ENCODE measurements at regions not wholly inside any gene's neighbourhood (a gene's known extent, or its start where the extent isn't known, plus 50 kb on each side); places are given as distances from the start of the nearest gene placed in this dataset.

DNA sequence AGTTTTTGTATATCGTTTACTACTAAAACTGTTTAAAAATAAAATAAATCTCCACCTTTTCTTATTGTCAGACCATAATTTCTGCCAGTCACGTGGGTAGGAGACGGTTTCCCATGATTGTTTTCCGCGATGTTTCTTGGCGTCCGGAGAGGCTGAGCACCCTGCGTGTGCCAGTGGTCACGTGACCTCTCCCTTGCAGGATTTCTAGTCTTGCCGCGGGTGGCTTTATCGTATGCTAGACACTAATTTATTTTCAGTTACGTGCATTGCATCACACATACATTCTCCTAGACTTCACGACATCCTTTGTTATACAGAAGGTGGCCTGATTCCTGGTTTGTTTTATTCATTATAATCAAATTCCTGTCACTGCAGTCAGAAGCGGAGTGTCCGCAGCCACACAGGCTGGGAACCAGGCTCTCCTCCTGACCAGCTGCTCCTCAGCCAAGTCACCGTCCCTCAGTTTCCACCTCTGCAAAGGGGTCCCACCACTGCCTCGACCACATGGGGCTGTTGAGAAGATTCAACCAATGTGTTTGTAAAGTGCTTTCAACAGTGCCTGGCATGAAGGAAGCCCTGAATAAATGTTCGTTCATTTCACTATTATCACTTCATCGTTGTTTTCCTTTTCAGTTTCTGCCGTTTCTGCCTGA lies 203.2 kb upstream of the PPP2R2D start:
- DNase-seq = peak; percentile 77

DNA sequence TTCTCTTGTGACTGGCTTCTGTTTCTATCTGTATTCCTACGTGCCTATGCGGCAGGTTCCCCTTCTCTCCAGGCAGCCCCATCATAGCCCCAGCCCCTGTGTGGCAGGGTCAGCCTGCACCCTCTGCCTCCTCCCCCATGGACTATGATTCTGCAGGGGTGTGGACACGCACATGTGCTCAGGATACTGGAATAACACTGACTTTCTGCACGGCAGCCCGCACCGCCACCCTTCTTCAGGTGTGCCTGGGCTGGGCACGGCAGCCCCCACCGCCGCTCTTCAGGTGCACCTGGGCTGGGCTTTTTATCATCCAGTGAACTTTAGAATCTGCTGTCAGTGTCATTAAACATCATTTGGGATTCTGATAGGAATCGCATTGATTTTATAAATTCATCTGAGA lies 202.6 kb upstream of the PPP2R2D start:
- no peak for DNase-seq

DNA sequence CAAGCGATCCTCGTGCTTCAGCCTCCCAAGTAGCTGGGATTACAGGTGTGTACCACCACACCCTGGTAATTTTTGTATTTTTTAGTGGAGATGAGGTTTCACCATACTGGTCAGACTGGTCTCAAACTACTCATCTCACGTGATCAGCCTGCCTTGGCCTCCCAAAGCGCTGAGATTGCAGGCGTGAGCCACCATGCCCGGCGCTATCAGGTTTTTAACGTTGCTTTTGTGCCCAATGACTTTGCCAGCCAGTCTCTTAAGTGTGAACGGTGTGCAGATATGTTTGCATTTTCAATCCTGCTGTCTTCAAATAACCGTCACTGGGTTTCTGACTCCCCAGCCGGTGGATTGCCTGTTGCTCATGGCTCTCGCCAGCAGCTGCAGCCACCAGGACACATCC lies 201.8 kb upstream of the PPP2R2D start:
- no peak for DNase-seq

DNA sequence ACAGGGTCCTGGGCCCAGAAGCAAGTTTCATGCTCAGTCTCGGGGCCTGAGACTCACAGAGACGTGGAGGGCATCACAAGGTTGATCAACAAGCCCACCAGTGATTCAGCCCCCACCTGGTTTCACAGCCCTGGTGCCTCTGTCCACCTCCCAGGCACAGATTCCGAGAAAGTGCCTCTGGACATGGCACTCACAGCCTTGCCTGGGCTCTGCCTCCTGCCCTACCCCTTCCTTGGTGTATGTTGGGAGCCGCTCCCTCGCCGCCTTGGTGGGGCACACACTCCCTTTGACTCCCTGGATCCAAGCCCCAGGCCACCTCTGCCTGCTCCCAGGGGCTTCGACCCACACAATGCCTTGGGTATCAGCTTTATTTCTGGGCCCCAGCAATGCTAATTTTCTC lies 200.8 kb upstream of the PPP2R2D start:
- no peak for DNase-seq

DNA sequence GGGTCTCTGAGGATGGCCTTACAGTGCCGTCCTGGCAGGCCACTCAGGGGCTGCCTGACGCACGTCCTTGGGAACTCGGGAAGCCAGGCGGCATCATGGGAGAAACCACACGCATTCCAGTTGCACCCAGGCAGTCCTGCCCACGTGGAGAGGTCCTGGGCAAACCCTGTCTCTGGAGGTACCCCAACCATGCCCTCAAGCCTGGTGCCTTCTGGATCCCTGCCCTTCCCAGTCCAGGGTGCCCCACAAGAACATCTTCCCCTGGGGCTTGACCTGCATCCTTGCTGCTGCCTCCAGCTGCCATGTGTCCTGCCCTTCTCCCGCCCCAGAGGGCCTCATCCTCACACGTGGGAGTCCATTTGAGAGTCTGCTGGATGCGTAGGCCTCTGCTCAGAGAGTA lies 200.3 kb upstream of the PPP2R2D start:
- no peak for DNase-seq

DNA sequence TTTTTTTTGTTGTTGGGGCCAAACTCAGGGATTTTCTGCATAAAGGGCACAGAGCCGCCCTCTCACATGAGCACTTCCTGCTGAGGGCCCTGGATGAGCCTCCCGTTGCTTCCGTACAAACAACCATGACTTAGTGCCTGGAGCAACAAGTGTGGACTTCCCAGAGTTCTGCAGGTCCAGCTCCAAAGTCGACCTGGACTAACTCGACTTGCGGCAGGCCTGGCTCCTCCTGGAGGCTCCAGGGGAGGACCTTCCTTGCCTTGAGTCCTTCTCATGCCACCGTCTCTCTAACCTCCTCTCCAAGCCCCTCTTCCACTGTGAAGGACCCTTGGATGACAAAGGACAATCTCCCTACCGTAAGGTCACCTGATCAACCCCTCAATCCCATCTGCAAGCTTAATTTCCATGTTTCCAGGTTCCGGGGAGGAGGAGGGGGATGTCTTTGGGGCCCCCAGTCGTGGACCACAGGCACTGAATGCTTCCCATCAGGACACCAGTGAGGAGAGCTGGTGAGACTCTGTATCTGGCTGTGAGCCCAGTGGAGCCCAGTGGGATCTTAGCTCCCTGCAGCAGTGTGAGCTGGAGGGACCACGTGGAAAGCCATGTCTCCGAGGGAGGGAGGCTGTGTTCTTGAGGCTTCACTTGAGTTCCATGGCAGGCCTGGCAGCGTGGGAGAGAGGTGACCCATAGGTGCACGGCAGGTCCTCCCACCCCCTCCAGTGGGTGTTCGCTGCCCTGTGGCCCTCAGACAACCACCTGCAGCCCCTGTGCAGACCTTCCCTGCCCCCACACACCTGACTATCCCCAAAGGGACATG lies 199.5 kb upstream of the PPP2R2D start:
- no peak for DNase-seq

DNA sequence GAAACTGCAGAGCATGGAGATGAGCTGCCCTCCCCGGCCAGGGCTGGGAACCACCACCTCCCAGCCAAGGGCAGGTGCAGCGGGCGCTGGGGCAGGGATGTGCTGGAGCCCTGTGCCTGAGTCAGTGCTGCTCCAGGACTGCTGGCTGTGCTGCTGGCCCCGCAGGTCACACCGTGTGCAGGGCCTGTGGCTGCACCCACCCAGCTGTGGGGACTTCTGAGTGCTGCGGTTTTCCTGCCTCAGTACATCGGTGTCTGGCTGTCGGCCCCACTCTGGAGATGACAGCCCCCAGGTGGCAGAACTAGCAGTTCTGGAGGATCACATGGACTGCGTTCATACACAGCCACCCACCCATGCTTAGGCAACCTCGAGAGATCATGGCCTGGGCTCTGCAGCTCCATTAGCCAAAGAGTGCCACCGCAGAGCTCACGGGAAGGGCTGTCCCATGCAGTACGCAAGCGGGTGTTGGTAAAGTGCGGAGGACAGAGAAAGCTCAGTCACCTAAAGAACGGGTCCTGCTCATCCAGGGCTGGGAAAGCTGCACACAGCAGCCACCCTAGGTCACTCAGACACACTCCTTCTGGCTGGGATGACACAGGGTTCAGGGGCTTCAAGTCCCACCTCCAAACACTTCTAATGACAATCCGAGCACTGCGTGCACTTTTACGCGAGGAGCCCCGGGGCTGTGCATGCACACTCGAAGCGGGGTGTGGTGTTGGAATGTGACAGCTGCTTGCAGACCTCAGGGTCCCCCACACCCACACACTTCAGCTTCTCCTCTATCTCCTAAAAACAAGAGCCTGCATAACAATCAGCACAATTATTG lies 198.1 kb upstream of the PPP2R2D start:
- DNase-seq = no peak

DNA sequence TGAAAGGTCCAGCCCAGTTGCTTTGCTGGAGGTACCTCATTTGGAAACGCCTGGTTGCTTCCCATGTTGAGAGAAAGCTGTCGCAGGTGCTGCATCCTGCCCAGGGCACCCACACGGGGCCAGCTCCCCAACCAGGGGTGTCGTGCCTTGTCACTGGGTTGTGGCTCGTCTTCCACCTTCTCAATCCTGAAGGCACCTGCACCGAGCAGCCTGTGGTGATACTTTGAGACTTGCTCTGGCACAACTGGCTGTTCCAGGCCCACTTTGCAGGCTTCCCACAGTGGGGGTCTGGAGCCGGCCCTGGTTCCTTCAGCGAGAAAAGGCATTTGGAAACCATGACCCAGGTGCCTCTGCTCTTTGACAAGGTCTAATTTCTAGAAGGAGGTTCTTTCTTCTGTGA lies 197.3 kb upstream of the PPP2R2D start:
- DNase-seq = no peak

DNA sequence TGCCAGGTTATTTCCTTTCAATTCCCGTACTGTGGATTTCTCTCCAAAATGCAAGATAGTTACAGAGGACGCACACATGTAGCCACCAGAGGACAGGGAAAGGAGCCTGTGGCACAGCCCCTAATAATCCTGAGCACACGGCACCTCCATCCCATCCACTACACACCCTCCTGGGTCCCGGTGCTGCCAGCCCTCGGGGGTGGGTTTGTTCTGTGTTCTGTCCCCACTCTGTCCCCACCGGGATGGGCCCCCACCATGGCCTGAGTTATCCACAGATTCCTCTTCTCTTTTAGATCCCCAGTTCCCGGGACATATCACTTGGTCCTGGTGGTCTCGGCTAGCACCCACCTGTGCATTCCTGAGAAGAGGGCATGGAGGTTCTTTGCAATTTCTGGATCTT lies 196.9 kb upstream of the PPP2R2D start:
- no peak for DNase-seq

DNA sequence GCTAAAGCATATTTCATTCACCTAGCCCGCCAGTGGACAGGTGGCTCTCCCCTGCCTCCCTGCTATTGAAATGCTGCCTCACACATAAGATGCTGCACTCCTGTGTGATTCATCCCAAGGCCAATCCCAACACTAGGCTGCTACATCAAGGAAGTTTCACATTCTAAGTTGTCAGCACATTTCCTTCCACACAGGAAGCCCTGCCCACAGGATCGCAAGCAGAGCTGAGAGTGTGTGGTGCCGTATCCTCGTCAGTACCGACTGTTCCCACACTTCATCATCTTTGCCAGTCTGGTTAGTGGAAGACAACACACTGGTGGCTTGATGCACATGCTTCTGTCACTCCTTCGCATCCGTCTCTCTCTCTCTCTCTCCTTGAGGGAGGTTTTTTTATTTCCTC lies 194.3 kb upstream of the PPP2R2D start:
- DNase-seq = no peak

DNA sequence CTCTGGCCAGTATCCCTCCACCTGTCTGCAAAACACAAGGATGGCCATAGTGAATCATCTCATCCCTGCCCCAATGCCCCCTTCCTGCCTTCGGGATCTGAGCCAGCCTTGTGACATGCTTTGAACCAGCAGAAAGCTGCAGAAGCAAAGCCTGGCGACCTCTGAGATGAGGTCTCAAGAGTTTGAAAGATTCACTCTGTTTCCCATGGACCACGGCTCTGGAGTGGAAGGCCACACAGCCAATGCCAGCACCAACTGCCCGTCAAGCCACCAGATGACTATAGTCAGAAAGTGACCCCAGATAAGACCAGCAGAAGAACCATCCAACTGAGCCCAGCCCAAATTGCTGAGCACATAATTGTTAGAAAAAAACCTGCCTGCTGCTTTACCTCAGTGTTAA lies 193.9 kb upstream of the PPP2R2D start:
- no peak for DNase-seq

DNA sequence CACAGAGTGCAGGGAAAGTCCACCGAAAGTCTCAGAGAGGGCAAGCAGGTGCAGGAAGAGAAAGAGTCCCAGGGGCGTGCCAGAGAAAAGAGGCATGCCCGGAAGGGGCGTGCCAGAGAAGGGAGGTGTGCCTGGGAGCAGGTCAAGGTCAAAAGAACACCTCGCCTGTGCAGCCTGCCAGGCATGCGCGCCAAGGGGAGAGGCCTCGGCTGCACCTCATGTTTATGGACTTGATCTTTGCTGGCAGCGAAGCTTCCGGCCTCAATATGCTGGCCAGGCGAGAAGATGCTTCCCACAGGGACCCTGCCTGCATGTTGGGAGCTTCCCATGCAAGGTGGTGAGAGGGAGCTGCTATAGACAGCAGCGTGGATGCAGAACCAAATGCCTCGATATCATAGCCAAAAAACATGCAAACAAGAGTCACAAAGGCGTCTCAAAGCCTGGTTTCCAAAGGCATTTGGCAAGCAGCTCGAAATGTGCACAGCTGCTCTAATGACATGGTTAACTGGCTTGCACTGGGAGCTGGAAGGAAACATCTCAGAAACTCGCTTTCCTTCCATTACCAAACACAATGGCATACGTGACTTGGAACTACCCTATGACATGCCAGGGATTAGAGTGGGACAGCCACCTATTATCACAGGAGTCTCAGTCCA lies 192.5 kb upstream of the PPP2R2D start:
- no peak for DNase-seq

DNA sequence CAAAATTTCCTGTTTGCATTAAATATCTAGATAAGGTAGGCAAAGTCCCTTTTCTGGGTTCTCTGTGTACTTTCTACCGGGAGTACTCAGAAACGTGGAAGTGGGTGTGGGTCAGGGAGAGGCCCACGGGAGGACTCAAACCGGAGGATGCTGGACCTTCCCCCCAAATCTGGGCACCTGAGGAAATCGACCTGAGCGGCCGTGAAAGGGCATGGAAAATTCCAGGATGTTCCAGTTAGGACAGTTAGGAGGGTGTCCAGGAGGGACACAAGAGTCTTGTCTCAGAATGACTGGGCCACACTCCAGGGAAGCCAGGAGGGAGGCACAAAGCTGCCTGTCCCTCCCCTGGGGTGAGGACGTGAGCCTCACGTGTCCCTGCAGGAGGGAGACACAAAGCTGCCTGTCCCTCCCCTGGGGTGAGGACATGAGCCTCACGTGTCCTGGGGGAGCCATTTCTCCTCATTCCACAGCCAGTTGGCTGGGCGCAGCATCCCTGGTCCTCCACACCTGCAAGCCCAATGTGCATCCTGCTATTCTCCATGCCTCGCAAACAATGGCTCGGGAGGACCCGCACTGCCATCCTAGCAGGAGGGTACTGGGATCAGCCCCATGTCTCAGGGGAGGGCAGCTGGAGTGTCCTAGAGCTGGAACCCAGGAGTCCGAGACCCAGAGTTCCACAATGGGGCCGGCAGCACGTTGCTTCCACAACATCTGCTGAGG lies 190.5 kb upstream of the PPP2R2D start:
- DNase-seq = no peak

DNA sequence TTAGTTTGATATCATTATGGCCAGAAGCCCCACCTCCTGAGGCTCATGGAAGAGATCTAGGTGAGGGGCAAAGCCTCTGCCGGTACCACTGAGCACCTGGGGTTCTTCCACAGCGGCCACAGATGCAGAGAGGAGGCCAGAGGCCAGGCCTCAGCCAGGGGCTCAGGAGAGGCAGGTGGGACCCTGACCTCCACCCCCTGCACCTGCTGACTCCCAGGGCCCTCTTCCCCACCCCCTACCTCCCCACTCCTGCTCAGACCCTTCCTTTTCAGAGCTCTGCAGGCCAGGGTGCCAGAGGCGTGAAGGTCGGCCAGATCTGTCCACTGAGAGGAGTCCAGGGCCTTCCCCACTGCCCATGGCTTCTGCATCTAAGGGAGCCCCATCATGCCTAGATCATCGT lies 178.7 kb upstream of the PPP2R2D start:
- no peak for DNase-seq

DNA sequence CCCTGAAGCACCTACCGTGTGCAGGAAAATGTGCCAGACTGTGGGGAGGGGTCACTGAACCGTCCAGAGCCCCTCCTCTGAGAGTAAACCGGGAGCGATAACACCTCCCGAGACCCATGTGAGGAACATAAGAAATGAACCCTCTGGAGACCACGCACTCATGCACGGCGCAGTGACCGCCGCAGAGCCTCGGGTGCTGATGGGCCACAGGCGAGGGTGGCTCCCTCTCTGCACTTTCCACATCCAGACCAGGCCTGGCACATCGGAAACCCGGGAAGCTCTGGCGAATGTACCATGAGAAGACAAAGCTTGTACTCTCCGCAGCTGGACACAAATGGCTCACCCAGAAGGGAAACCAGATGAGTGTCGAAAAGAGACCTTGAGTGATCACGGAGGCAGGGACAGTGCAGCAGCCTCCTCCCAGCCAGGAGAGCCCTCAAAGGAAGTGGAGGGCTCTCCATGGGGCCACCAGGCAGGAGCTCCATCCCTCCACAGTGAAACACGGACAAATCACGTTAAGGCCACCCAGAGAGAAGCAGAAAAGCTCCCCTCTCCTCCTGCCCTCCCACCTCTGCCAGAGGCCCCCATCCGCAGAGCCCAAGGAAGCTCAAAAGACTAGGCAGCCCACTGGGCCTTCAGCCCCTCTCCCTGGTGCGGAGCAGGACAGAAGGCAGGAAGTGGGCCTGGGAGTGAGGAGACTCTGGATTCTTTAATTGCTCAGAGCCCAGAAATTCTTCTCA lies 178.1 kb upstream of the PPP2R2D start:
- DNase-seq = no peak

DNA sequence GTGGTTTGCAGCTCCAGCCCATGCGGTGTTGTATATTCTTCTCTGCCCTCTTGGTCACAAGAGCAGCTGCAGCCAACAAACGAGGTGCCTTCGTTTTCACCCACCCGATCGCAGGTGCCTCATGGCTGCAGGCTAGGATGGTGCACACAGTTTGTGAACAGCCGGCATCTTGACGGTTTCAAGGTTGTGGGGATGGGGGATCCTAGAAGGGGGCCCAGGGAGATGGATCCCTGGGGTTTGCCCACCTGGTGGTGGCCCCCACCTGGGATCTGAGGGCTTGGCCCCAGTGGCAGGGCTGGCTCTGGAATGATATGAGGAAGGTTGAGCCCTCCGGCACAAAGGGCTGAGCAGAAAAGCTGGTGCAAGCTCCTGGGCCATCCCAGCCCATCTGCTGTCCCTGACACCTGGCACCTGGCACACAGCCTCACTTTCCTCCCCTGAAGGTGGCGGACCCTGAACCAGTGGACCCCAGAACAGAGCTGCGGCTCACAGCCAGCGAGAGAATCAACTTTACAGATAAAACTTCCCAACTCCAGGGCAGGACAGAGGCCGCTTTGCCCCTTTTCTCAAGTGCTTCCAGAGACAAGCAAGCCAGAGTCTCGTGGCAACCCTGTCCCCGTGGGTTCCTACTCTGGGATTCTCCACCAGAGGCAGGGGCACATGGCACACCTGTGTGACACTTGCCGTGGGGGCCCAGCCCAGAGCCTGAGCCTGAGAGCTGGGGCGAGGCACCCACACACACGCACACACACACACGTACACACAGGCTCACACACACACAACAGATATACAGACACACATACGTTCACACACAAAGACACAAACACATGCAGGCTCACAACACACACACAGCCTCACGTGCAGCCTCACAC lies 177.3 kb upstream of the PPP2R2D start:
- DNase-seq = no peak

DNA sequence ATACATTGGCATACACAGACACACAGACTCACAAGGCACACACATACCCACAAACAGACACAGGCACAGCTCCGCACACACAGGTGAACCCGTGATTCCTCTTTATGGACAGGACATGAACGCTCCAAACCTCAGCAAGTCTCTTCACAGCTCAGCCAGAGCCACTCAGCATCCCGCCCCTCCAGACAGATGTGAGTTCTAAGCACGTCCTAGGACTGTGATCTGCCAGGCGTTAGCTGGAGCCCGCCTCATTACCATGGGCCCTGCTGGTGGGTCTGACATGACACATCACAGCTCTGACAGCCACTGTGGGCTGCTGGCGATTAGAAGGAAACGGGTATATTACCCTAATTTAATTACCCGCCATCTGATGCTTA lies 176.7 kb upstream of the PPP2R2D start:
- DNase-seq = no peak

DNA sequence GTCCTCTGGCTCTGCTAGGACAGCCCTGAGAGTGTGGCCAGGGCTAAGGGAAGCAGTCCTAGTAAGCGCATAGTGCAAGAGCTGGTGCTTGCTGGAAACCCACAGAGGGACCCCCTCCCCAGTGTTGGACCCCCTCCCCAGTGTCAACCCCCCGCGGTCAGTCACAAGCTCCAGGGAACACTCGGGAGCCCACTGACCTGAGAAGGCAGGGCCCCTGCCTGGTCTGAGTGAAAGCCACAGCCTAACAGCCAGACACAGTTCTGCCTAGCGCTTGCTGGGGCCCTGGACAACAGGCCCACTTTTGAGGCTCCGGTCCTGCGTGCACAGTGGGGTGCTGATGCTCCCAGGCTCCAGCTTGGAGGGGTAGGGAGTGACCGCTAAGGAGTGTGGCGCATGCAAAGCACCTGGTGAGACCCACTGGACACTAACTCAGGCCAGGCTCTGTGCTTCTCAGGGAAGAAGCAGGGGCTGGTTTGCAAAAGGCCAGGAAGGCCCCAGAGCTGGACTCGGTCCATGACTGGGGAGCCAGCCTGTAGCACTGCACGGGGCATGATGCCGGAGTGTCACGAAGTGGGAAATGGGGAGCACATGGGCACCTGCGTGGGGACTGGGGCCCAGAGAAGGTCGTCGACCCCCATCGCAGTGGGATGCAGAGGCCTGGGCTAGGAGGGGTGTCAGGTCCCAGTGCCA lies 175.8 kb upstream of the PPP2R2D start:
- DNase-seq = no peak

DNA sequence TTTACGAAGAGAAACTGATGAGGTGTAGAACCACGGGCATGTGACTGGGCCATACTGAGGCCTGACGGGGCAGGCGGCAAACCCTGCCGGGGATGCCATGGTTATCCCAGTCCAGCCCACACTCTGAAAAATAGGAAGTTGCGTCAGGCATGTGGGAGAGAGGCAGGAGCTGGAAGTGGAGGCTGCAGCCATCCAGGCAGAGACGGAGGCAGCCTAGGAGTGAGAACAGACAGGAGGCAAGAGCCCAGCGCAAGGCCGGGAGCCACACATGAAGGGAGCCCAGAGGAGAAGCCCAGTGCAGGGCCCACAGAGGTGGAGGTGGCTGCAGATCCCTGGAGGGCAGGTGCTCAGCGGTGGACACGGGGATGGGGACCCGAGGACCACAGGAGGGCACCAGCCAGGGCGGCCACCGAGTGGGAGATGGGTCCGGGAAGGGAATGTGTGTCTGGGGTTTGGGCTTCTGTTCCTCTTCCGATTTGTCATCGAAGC lies 175.2 kb upstream of the PPP2R2D start:
- DNase-seq = no peak

Data from DMS153 (cell line).